Hepatocyte (in vitro differentiated cells): ENCODE measurements at regions not wholly inside any gene's neighbourhood (a gene's known extent, or its start where the extent isn't known, plus 50 kb on each side); places are given as distances from the start of the nearest gene placed in this dataset.

Experiments
- EZH2 ChIP-seq: fragments of 200-600 bp; sonication (generic); IDR thresholded peaks from 2 replicates; pipeline ENCODE4 v1.6.1; 2016; ENCODE audit warnings: antibody characterized with exemption, mild to moderate bottlenecking, borderline replicate concordance
- EZH2phosphoT487 ChIP-seq: fragments of 200-600 bp; sonication (generic); IDR thresholded peaks from one replicate; pipeline ENCODE4 v1.6.1; 2018; ENCODE audit warnings: antibody characterized with exemption, mild to moderate bottlenecking, low read depth, moderate library complexity; ENCODE audit not compliant: unreplicated experiment, severe bottlenecking
- TF ChIP-seq, protein P1 (sequence below): fragments of 200-600 bp; sonication (generic); IDR thresholded peaks from 2 replicates; pipeline ENCODE4 v1.5.1; 2016; ENCODE audit warnings: antibody characterized with exemption, mild to moderate bottlenecking; ENCODE audit not compliant: poor library complexity

DNA sequence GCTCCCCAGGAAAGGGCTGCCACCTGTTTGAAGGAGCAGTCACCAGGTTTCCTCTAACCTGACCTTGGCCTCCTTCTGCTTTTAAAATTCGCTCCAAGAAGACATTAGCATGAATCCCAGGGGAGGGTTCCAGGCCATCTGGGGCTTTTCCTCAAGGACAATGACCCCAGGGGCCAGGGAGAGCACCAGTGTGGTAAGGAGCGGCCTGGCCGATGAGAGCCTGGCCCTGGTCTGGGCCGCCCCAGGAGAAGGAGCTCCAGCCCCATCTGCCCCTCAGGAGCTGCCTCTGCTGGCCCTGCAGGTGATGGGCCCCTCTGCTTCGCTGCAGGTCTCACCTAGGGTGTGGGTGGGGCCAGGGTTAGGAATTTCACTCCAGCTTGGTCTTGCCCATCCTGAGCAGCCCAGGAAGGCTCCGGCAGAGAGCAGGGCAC, 209.2 kb upstream of the TNRC6C start:
- TF ChIP-seq EZH2 = no peak
- TF ChIP-seq, protein P1, sequence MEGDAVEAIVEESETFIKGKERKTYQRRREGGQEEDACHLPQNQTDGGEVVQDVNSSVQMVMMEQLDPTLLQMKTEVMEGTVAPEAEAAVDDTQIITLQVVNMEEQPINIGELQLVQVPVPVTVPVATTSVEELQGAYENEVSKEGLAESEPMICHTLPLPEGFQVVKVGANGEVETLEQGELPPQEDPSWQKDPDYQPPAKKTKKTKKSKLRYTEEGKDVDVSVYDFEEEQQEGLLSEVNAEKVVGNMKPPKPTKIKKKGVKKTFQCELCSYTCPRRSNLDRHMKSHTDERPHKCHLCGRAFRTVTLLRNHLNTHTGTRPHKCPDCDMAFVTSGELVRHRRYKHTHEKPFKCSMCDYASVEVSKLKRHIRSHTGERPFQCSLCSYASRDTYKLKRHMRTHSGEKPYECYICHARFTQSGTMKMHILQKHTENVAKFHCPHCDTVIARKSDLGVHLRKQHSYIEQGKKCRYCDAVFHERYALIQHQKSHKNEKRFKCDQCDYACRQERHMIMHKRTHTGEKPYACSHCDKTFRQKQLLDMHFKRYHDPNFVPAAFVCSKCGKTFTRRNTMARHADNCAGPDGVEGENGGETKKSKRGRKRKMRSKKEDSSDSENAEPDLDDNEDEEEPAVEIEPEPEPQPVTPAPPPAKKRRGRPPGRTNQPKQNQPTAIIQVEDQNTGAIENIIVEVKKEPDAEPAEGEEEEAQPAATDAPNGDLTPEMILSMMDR = no peak
- TF ChIP-seq EZH2phosphoT487 = no peak
